ENCODE measurements at regions not wholly inside any gene's neighbourhood (a gene's known extent, or its start where the extent isn't known, plus 50 kb on each side); places are given as distances from the start of the nearest gene placed in this dataset.

DNA sequence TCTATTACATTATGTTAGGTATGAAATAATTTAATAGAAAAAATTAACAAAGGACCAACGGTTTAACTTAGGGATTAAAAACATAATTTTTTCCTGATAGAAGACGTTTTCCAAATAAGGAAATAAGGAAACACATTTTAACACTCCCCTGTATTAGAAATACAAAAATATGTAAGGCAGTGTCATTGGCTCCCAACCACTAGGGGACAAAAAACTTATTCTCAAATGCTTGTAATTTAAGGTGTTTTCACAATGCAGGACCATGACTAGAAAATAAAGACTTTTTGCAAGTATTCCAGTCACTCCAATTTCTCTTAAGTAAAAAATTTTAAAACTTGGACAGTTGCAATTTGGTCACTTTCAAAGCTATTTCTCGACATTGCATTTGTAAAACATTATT, 98.8 kb upstream of the ODAD2 start:
- TF ChIP-seq POLR2A (IDR thresholded peaks at IDR 0.05): no peak
- TF ChIP-seq, protein P1, sequence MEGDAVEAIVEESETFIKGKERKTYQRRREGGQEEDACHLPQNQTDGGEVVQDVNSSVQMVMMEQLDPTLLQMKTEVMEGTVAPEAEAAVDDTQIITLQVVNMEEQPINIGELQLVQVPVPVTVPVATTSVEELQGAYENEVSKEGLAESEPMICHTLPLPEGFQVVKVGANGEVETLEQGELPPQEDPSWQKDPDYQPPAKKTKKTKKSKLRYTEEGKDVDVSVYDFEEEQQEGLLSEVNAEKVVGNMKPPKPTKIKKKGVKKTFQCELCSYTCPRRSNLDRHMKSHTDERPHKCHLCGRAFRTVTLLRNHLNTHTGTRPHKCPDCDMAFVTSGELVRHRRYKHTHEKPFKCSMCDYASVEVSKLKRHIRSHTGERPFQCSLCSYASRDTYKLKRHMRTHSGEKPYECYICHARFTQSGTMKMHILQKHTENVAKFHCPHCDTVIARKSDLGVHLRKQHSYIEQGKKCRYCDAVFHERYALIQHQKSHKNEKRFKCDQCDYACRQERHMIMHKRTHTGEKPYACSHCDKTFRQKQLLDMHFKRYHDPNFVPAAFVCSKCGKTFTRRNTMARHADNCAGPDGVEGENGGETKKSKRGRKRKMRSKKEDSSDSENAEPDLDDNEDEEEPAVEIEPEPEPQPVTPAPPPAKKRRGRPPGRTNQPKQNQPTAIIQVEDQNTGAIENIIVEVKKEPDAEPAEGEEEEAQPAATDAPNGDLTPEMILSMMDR (IDR thresholded peaks at IDR 0.05): no peak

All from heart left ventricle (tissue), 13 donors.